ENCODE measurements at regions not wholly inside any gene's neighbourhood (a gene's known extent, or its start where the extent isn't known, plus 50 kb on each side); places are given as distances from the start of the nearest gene placed in this dataset.

- RAD21 ChIA-PET (ENCODE audit: unreplicated experiment) = no interaction called here
- H3K4me3 ChIP-seq = no peak overlapping the region
- no peaks in the 10 kb centered on the region for H3K4me1 ChIP-seq (ENCODE audit: control insufficient read depth, insufficient read depth, low read length)
- no peaks in the 10 kb centered on the region for H3K79me2 ChIP-seq (ENCODE audit: control insufficient read depth, insufficient read depth, low read length)
- H2AFZ ChIP-seq (ENCODE audit: control insufficient read depth, low read depth, low read length) = no peak overlapping the region
- BruUV-seq (replicated peaks) = no TSS peak
- intact Hi-C loops (cut with micrococcal nuclease; ENCODE audit: unreplicated experiment) = no loop called here
- FAIRE-seq (no peak), DNase-seq (ENCODE audit: low read depth, low spot score) (no peak), ATAC-seq (no peak)
- in situ Hi-C loops (cut with MboI) = no loop called here
- CTCF ChIA-PET = no interaction called here
- POLR2A ChIA-PET = no interaction called here
- no peak overlapping the region for H3K9ac ChIP-seq (ENCODE audit: control insufficient read depth, insufficient read depth, low read length)
- no peaks in the 10 kb centered on the region for H3K27me3 ChIP-seq (replicated peaks in 1 of 2; ENCODE audit: control insufficient read depth in 2 of 2, insufficient read depth in 2 of 2, low read length in 1 of 2)
- 34% methylated on average over 7 of the region's 7 CpGs for WGBS (ENCODE audit: insufficient coverage, insufficient replicate concordance, low lambda C conversion rate, missing lambda C conversion rate)
- H3K36me3 ChIP-seq (ENCODE audit: control insufficient read depth in 2 of 2, insufficient read depth in 2 of 2, low read length in 1 of 2) = no peaks in the 10 kb centered on the region
- SMC1A ChIA-PET (ENCODE audit: uncharacterized antibody, unreplicated experiment) = interaction anchor here (2.5 kb wide), 1 partner anchor 15 kb away, joined by 6 read pairs; no protein-coding TSS in a partner anchor
- no peaks in the 10 kb centered on the region for H4K20me1 ChIP-seq (ENCODE audit: control insufficient read depth, insufficient read depth)
- no peaks in the 10 kb centered on the region for H3K9me3 ChIP-seq (replicated peaks; ENCODE audit: control insufficient read depth, insufficient read depth, low read length)
- no peak overlapping the region for H3K27ac ChIP-seq (ENCODE audit: control insufficient read depth, insufficient read depth)
- no peak overlapping the region for H3K4me2 ChIP-seq (ENCODE audit: control insufficient read depth, insufficient read depth)
- TF ChIP-seq SUZ12 (IDR thresholded peaks at IDR 0.05; ENCODE audit: unreplicated experiment) (no peak), POLR2AphosphoS5 (IDR thresholded peaks at IDR 0.05; ENCODE audit: low read length) (no peak), SP1 (IDR thresholded peaks at IDR 0.05; ENCODE audit: low read depth, low read length) (no peak), RFX5 (IDR thresholded peaks at IDR 0.05; ENCODE audit: low read depth, low read length) (no peak), ELK1 (IDR thresholded peaks at IDR 0.05; ENCODE audit: low read depth, low read length) (no peak), REST (IDR thresholded peaks at IDR 0.05; ENCODE audit: low read depth, low read length) (no peak), ZSCAN29 (IDR thresholded peaks at IDR 0.05) (no peak), TCF12 (IDR thresholded peaks at IDR 0.05; ENCODE audit: low read depth, low read length) (no peak), FOXK2 (IDR thresholded peaks at IDR 0.05) (no peak), FOS (IDR thresholded peaks at IDR 0.05; ENCODE audit: borderline replicate concordance, extremely low read depth, insufficient read length) (no peak), NFXL1 (IDR thresholded peaks at IDR 0.05; ENCODE audit: borderline replicate concordance) (no peak)
- TF ChIP-seq, protein P1, sequence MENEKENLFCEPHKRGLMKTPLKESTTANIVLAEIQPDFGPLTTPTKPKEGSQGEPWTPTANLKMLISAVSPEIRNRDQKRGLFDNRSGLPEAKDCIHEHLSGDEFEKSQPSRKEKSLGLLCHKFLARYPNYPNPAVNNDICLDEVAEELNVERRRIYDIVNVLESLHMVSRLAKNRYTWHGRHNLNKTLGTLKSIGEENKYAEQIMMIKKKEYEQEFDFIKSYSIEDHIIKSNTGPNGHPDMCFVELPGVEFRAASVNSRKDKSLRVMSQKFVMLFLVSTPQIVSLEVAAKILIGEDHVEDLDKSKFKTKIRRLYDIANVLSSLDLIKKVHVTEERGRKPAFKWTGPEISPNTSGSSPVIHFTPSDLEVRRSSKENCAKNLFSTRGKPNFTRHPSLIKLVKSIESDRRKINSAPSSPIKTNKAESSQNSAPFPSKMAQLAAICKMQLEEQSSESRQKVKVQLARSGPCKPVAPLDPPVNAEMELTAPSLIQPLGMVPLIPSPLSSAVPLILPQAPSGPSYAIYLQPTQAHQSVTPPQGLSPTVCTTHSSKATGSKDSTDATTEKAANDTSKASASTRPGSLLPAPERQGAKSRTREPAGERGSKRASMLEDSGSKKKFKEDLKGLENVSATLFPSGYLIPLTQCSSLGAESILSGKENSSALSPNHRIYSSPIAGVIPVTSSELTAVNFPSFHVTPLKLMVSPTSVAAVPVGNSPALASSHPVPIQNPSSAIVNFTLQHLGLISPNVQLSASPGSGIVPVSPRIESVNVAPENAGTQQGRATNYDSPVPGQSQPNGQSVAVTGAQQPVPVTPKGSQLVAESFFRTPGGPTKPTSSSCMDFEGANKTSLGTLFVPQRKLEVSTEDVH (IDR thresholded peaks at IDR 0.05; ENCODE audit: low read depth, partially characterized antibody) = no peak
- TF ChIP-seq, protein P2, sequence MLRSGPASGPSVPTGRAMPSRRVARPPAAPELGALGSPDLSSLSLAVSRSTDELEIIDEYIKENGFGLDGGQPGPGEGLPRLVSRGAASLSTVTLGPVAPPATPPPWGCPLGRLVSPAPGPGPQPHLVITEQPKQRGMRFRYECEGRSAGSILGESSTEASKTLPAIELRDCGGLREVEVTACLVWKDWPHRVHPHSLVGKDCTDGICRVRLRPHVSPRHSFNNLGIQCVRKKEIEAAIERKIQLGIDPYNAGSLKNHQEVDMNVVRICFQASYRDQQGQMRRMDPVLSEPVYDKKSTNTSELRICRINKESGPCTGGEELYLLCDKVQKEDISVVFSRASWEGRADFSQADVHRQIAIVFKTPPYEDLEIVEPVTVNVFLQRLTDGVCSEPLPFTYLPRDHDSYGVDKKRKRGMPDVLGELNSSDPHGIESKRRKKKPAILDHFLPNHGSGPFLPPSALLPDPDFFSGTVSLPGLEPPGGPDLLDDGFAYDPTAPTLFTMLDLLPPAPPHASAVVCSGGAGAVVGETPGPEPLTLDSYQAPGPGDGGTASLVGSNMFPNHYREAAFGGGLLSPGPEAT (IDR thresholded peaks at IDR 0.05; ENCODE audit: low read depth) = no peak
Observed at GRCh38 chr2:34719206-34719605, 1120.1 kb upstream of the FAM98A start.

Data from GM12878 (cell line).